Stimulated activated CD4-positive, alpha-beta T cell treated with anti-CD3 and anti-CD28 coated beads, Interleukin-15, amount 100 ng/mL, for 24 hours (primary cell): ENCODE measurements at regions not wholly inside any gene's neighbourhood (a gene's known extent, or its start where the extent isn't known, plus 50 kb on each side); places are given as distances from the start of the nearest gene placed in this dataset.
"Not testable (repeated sequence)": the region's sequence is repeated elsewhere in the genome, so short reads cannot be mapped to it uniquely, and the experiment has no call there.

ENCODE experiments used
- DNase-seq: peaks from one replicate; pipeline ENCODE4 v3.0.0-alpha.2; 2020

- DNase-seq = no peak
These were observed 218.8 kb downstream of the RAB11FIP4 start for GRCh38 chr17:31609996-31610910.

- DNase-seq = no peak
These were observed 217.9 kb downstream of the RAB11FIP4 start for GRCh38 chr17:31609331-31609730.

- DNase-seq = no peak
These were observed 217.3 kb downstream of the RAB11FIP4 start for GRCh38 chr17:31608659-31609254.

- no peak for DNase-seq
These were observed 214.3 kb downstream of the RAB11FIP4 start for GRCh38 chr17:31605761-31606160.

- no peak for DNase-seq
These were observed 213.5 kb downstream of the RAB11FIP4 start for GRCh38 chr17:31604936-31605335.

- not testable (repeated sequence) for DNase-seq
These were observed 208.7 kb downstream of the RAB11FIP4 start for GRCh38 chr17:31600144-31600543.

GRCh38 chr17:31598921-31599571 lies 207.6 kb downstream of the RAB11FIP4 start:
- DNase-seq = no peak

GRCh38 chr17:31598399-31598782 lies 206.9 kb downstream of the RAB11FIP4 start:
- DNase-seq = no peak

- no peak for DNase-seq
These were observed 206.3 kb downstream of the RAB11FIP4 start for GRCh38 chr17:31597646-31598398.

- DNase-seq = peak; percentile 34
These were observed 205.2 kb downstream of the RAB11FIP4 start for GRCh38 chr17:31596382-31597323.

- no peak for DNase-seq
These were observed 204.3 kb downstream of the RAB11FIP4 start for GRCh38 chr17:31595666-31596381.

GRCh38 chr17:31595076-31595475 lies 203.6 kb downstream of the RAB11FIP4 start:
- DNase-seq = no peak

GRCh38 chr17:31594416-31594815 lies 202.9 kb downstream of the RAB11FIP4 start:
- no peak for DNase-seq

GRCh38 chr17:31593806-31594205 lies 202.3 kb downstream of the RAB11FIP4 start:
- DNase-seq = no peak

GRCh38 chr17:31591924-31592323 lies 200.4 kb downstream of the RAB11FIP4 start:
- DNase-seq = no peak

- no peak for DNase-seq
These were observed 197.0 kb downstream of the RAB11FIP4 start for GRCh38 chr17:31588512-31588911.

- DNase-seq = no peak
These were observed 196.6 kb downstream of the RAB11FIP4 start for GRCh38 chr17:31588034-31588433.
